ENCODE measurements at regions not wholly inside any gene's neighbourhood (a gene's known extent, or its start where the extent isn't known, plus 50 kb on each side); places are given as distances from the start of the nearest gene placed in this dataset.

- H3K9me3 Mint-ChIP-seq = peaks cover 11% of the 10 kb centered on the region
- peak; percentile 19 for ATAC-seq
- no peaks in the 10 kb centered on the region for H3K4me1 Mint-ChIP-seq
- no peak overlapping the region for H3K4me3 Mint-ChIP-seq
- no peaks in the 10 kb centered on the region for H3K36me3 Mint-ChIP-seq
- H3K27ac Mint-ChIP-seq = no peak overlapping the region
- no peak for DNase-seq (ENCODE audit: low spot score in 2 of 2)
These were observed 1680.6 kb upstream of the LRRTM1 start for GRCh38 chr2:81984969-81985637.

- no peak for DNase-seq (ENCODE audit: low spot score in 2 of 2)
- no peaks in the 10 kb centered on the region for H3K36me3 Mint-ChIP-seq
- ATAC-seq = no peak
- H3K4me3 Mint-ChIP-seq = no peak overlapping the region
- H3K27ac Mint-ChIP-seq = no peak overlapping the region
- H3K4me1 Mint-ChIP-seq = no peaks in the 10 kb centered on the region
- H3K9me3 Mint-ChIP-seq = peaks cover 9% of the 10 kb centered on the region
These were observed 1677.0 kb upstream of the LRRTM1 start for GRCh38 chr2:81981585-81981984.

- Mint-ChIP-seq H3K36me3 (no peaks in the 10 kb centered on the region), H3K4me3 (no peak overlapping the region), H3K4me1 (no peaks in the 10 kb centered on the region), H3K27ac (no peak overlapping the region), H3K9me3 (peaks cover 9% of the 10 kb centered on the region)
- no peak for DNase-seq (ENCODE audit: low spot score in 2 of 2)
- ATAC-seq = no peak
These were observed 1674.5 kb upstream of the LRRTM1 start for GRCh38 chr2:81979086-81979485.

GRCh38 chr2:81976998-81977397 lies 1672.4 kb upstream of the LRRTM1 start:
- no peak overlapping the region for H3K4me3 Mint-ChIP-seq
- ATAC-seq = no peak
- no peaks in the 10 kb centered on the region for H3K36me3 Mint-ChIP-seq

GRCh38 chr2:81974216-81974615 lies 1669.7 kb upstream of the LRRTM1 start:
- DNase-seq (ENCODE audit: low spot score in 2 of 2) (no peak), ATAC-seq (no peak)
- no peak overlapping the region for H3K27ac Mint-ChIP-seq
- H3K4me3 Mint-ChIP-seq = no peak overlapping the region
- H3K4me1 Mint-ChIP-seq = no peaks in the 10 kb centered on the region
- no peaks in the 10 kb centered on the region for H3K36me3 Mint-ChIP-seq
- peaks cover 12% of the 10 kb centered on the region for H3K9me3 Mint-ChIP-seq

More at GRCh38 chr2:81976998-81977397, 1672.4 kb upstream of the LRRTM1 start:
- DNase-seq (ENCODE audit: low spot score in 2 of 2) = no peak
- no peaks in the 10 kb centered on the region for H3K4me1 Mint-ChIP-seq
- H3K27ac Mint-ChIP-seq = no peak overlapping the region
- peaks cover 9% of the 10 kb centered on the region for H3K9me3 Mint-ChIP-seq

GRCh38 chr2:81942876-81943275 lies 1638.3 kb upstream of the LRRTM1 start:
- ATAC-seq (no peak), DNase-seq (ENCODE audit: low spot score in 2 of 2) (no peak)
- no peaks in the 10 kb centered on the region for H3K36me3 Mint-ChIP-seq
- H3K27ac Mint-ChIP-seq = no peak overlapping the region
- H3K4me1 Mint-ChIP-seq = no peaks in the 10 kb centered on the region
- peaks cover 21% of the 10 kb centered on the region for H3K9me3 Mint-ChIP-seq
- H3K4me3 Mint-ChIP-seq = no peak overlapping the region

- H3K4me3 Mint-ChIP-seq = no peak overlapping the region
- H3K4me1 Mint-ChIP-seq = no peaks in the 10 kb centered on the region
- peaks cover 19% of the 10 kb centered on the region for H3K9me3 Mint-ChIP-seq
- H3K27ac Mint-ChIP-seq = no peak overlapping the region
- no peak for DNase-seq (ENCODE audit: low spot score in 2 of 2)
- H3K36me3 Mint-ChIP-seq = no peaks in the 10 kb centered on the region
- no peak for ATAC-seq
These were observed 1637.7 kb upstream of the LRRTM1 start for GRCh38 chr2:81942136-81942680.

GRCh38 chr2:81940266-81940955 lies 1635.9 kb upstream of the LRRTM1 start:
- Mint-ChIP-seq H3K36me3 (no peaks in the 10 kb centered on the region), H3K27ac (no peak overlapping the region), H3K4me3 (no peak overlapping the region), H3K4me1 (no peaks in the 10 kb centered on the region), H3K9me3 (peaks cover 14% of the 10 kb centered on the region)
- no peak for DNase-seq (ENCODE audit: low spot score in 2 of 2)
- no peak for ATAC-seq

GRCh38 chr2:81937944-81938343 lies 1633.4 kb upstream of the LRRTM1 start:
- Mint-ChIP-seq H3K36me3 (no peaks in the 10 kb centered on the region), H3K4me1 (no peaks in the 10 kb centered on the region), H3K4me3 (no peak overlapping the region), H3K27ac (no peak overlapping the region), H3K9me3 (peaks cover 18% of the 10 kb centered on the region)
- no peak for ATAC-seq
- DNase-seq (ENCODE audit: low spot score in 2 of 2) = no peak

GRCh38 chr2:81903534-81903933 lies 1599.0 kb upstream of the LRRTM1 start:
- Mint-ChIP-seq H3K9me3 (peaks cover 16% of the 10 kb centered on the region), H3K27ac (no peak overlapping the region), H3K36me3 (no peaks in the 10 kb centered on the region), H3K4me1 (no peaks in the 10 kb centered on the region), H3K4me3 (no peak overlapping the region)
- DNase-seq (ENCODE audit: low spot score in 2 of 2) (no peak), ATAC-seq (no peak)

GRCh38 chr2:81901017-81901416 lies 1596.5 kb upstream of the LRRTM1 start:
- Mint-ChIP-seq H3K9me3 (peaks cover 26% of the 10 kb centered on the region), H3K4me3 (no peak overlapping the region), H3K4me1 (no peaks in the 10 kb centered on the region), H3K36me3 (no peaks in the 10 kb centered on the region), H3K27ac (no peak overlapping the region)
- ATAC-seq (no peak), DNase-seq (ENCODE audit: low spot score in 2 of 2) (no peak)

GRCh38 chr2:81895620-81896250 lies 1591.2 kb upstream of the LRRTM1 start:
- DNase-seq (ENCODE audit: low spot score in 2 of 2) (no peak), ATAC-seq (no peak)
- peaks cover 28% of the 10 kb centered on the region for H3K9me3 Mint-ChIP-seq
- H3K4me1 Mint-ChIP-seq = no peaks in the 10 kb centered on the region
- H3K4me3 Mint-ChIP-seq = no peak overlapping the region
- no peak overlapping the region for H3K27ac Mint-ChIP-seq
- H3K36me3 Mint-ChIP-seq = no peaks in the 10 kb centered on the region

GRCh38 chr2:81894451-81894990 lies 1590.0 kb upstream of the LRRTM1 start:
- Mint-ChIP-seq H3K27ac (no peak overlapping the region), H3K4me3 (no peak overlapping the region), H3K4me1 (no peaks in the 10 kb centered on the region), H3K36me3 (no peaks in the 10 kb centered on the region), H3K9me3 (peaks cover 29% of the 10 kb centered on the region)
- ATAC-seq (no peak), DNase-seq (ENCODE audit: low spot score in 2 of 2) (no peak)

- no peaks in the 10 kb centered on the region for H3K36me3 Mint-ChIP-seq
- DNase-seq (ENCODE audit: low spot score in 2 of 2) = no peak
These were observed 1572.1 kb upstream of the LRRTM1 start for GRCh38 chr2:81876624-81877023.

GRCh38 chr2:81872006-81872405 lies 1567.5 kb upstream of the LRRTM1 start:
- Mint-ChIP-seq H3K27ac (no peak overlapping the region), H3K9me3 (peaks cover 12% of the 10 kb centered on the region), H3K36me3 (no peaks in the 10 kb centered on the region), H3K4me1 (no peaks in the 10 kb centered on the region), H3K4me3 (no peak overlapping the region)
- no peak for ATAC-seq
- no peak for DNase-seq (ENCODE audit: low spot score in 2 of 2)

More at GRCh38 chr2:81876624-81877023, 1572.1 kb upstream of the LRRTM1 start:
- no peak overlapping the region for H3K4me3 Mint-ChIP-seq
- H3K27ac Mint-ChIP-seq = no peak overlapping the region
- ATAC-seq = no peak
- H3K4me1 Mint-ChIP-seq = no peaks in the 10 kb centered on the region
- peaks cover 18% of the 10 kb centered on the region for H3K9me3 Mint-ChIP-seq
